IPS-NIHi7 (cell line): ENCODE measurements at regions not wholly inside any gene's neighbourhood (a gene's known extent, or its start where the extent isn't known, plus 50 kb on each side); places are given as distances from the start of the nearest gene placed in this dataset.
"Not testable (repeated sequence)": the region's sequence is repeated elsewhere in the genome, so short reads cannot be mapped to it uniquely, and the experiment has no call there.

Source experiments
- DNase-seq: peaks from one replicate; pipeline ENCODE4 v3.0.0; 2012; ENCODE audit warnings: mixed read lengths; ENCODE audit errors: extremely low spot score

GRCh38 chr7:37546677-37547076, 98.0 kb upstream of the ELMO1 start:
- DNase-seq: no peak

- no peak for DNase-seq
These were observed 100.6 kb upstream of the ELMO1 start for GRCh38 chr7:37549076-37549931.

- DNase-seq: no peak
These were observed 101.8 kb upstream of the ELMO1 start for GRCh38 chr7:37550426-37550825.

- no peak for DNase-seq
These were observed 102.2 kb upstream of the ELMO1 start for GRCh38 chr7:37550872-37551271.

GRCh38 chr7:37552030-37552429, 103.4 kb upstream of the ELMO1 start:
- no peak for DNase-seq

GRCh38 chr7:37552439-37552838, 103.8 kb upstream of the ELMO1 start:
- not testable (repeated sequence) for DNase-seq

GRCh38 chr7:37555528-37555927, 106.9 kb upstream of the ELMO1 start:
- DNase-seq: no peak

- DNase-seq: no peak
These were observed 109.0 kb upstream of the ELMO1 start for GRCh38 chr7:37557571-37558209.

GRCh38 chr7:37558320-37559096, 109.8 kb upstream of the ELMO1 start:
- DNase-seq: no peak

- no peak for DNase-seq
These were observed 113.4 kb upstream of the GPR141 start for GRCh38 chr7:37570145-37570544.

GRCh38 chr7:37571806-37572205, 111.8 kb upstream of the GPR141 start:
- no peak for DNase-seq

- DNase-seq: no peak
These were observed 106.2 kb upstream of the GPR141 start for GRCh38 chr7:37577412-37577811.

- no peak for DNase-seq
These were observed 105.7 kb upstream of the GPR141 start for GRCh38 chr7:37577901-37578300.

- DNase-seq: no peak
These were observed 105.2 kb upstream of the GPR141 start for GRCh38 chr7:37578350-37578749.

GRCh38 chr7:37580376-37580775, 103.2 kb upstream of the GPR141 start:
- no peak for DNase-seq

- not testable (repeated sequence) for DNase-seq
These were observed 98.7 kb upstream of the GPR141 start for GRCh38 chr7:37584651-37585463.

- no peak for DNase-seq
These were observed 92.7 kb upstream of the GPR141 start for GRCh38 chr7:37590824-37591223.

GRCh38 chr7:37592366-37592765, 91.2 kb upstream of the GPR141 start:
- DNase-seq: no peak

- DNase-seq: no peak
These were observed 89.0 kb upstream of the GPR141 start for GRCh38 chr7:37594602-37595001.

- no peak for DNase-seq
These were observed 84.7 kb upstream of the GPR141 start for GRCh38 chr7:37598824-37599223.

- DNase-seq: no peak
These were observed 82.2 kb upstream of the GPR141 start for GRCh38 chr7:37601321-37601720.

GRCh38 chr7:37604078-37604477, 79.5 kb upstream of the GPR141 start:
- DNase-seq: no peak
